ENCODE measurements at regions not wholly inside any gene's neighbourhood (a gene's known extent, or its start where the extent isn't known, plus 50 kb on each side); places are given as distances from the start of the nearest gene placed in this dataset.
"Not testable (repeated sequence)": the region's sequence is repeated elsewhere in the genome, so short reads cannot be mapped to it uniquely, and the experiment has no call there.

DNA sequence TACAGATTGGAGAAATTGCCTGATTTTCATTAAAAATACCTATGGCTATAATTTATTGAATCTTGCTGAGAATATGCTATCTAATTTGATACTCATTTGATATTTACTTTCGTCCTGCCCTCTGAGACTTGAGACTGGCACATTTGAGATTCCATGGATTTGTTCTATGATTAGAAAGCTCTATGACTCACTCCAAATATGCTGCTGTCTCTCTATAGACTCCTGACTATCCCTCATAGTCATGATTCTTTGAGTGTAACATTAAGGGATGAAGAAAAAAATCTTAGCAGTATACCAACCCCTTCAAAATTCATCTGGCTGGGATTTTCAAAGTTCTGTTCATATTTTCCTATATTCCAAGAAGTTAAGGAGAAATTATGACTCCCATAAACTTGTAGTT lies 191.9 kb downstream of the LRIG3 start:
- Mint-ChIP-seq H3K27me3 (no peaks in the 10 kb centered on the region), H3K4me1 (no peaks in the 10 kb centered on the region), H3K9me3 (peaks cover 13% of the 10 kb centered on the region), H3K36me3 (no peaks in the 10 kb centered on the region), H3K4me3 (no peak overlapping the region), H3K27ac (no peak overlapping the region)
- no peak for ATAC-seq (ENCODE audit: low read depth)
- no peak for DNase-seq (ENCODE audit: low spot score in 2 of 2)

DNA sequence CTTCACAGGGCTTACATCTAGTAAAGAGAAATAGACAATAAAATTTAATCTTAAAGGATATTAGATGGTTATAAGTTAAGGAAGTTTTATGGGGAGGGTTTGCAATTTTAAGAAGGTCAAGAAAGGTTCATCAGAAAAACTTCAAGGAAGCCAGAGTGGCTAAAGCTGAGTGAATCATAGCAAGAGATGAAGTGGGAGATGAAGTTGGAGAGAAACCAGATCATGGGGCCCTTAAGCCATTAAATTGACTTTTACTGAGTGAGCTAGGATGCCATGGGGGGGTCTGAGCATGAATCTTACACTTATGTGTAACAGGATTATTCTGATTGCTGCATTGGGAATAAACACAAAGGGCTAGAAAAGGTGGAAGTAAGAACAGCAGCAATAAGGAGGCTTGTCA lies 189.2 kb downstream of the LRIG3 start:
- Mint-ChIP-seq H3K27me3 (no peaks in the 10 kb centered on the region), H3K27ac (no peak overlapping the region), H3K9me3 (peaks cover 8% of the 10 kb centered on the region), H3K4me1 (no peaks in the 10 kb centered on the region), H3K36me3 (no peaks in the 10 kb centered on the region), H3K4me3 (no peak overlapping the region)
- ATAC-seq (ENCODE audit: low read depth) = no peak
- no peak for DNase-seq (ENCODE audit: low spot score in 2 of 2)

GRCh38 chr12:58732894-58733293 lies 187.4 kb downstream of the LRIG3 start:
- peaks cover 8% of the 10 kb centered on the region for H3K9me3 Mint-ChIP-seq
- H3K27ac Mint-ChIP-seq = no peak overlapping the region
- ATAC-seq (ENCODE audit: low read depth) (no peak), DNase-seq (ENCODE audit: low spot score in 2 of 2) (no peak)
- no peaks in the 10 kb centered on the region for H3K36me3 Mint-ChIP-seq
- H3K4me1 Mint-ChIP-seq = no peaks in the 10 kb centered on the region
- no peaks in the 10 kb centered on the region for H3K27me3 Mint-ChIP-seq
- no peak overlapping the region for H3K4me3 Mint-ChIP-seq

DNA sequence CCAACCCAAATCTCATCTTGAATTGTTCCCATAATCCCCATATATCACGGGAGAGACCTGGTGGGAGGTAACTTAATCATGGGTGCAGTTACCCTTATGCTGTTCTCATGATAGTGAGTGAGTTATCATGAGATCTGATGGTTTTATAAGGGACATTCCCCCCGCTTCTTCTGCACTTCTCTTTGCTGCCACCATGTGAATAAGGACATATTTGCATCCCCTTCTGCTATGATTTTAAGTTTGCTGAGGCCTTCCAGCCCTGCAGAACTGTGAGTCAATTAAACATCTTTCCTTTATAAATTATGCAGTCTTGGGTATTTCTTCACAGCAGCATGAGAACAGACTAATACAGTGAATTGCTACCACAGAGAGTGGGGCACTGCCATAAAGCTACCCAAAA lies 179.1 kb downstream of the LRIG3 start:
- H3K36me3 Mint-ChIP-seq = no peaks in the 10 kb centered on the region
- H3K27me3 Mint-ChIP-seq = no peaks in the 10 kb centered on the region
- no peak overlapping the region for H3K4me3 Mint-ChIP-seq
- DNase-seq (ENCODE audit: low spot score in 2 of 2) (no peak), ATAC-seq (ENCODE audit: low read depth) (no peak)
- H3K27ac Mint-ChIP-seq = no peak overlapping the region
- peaks cover 3% of the 10 kb centered on the region for H3K9me3 Mint-ChIP-seq
- H3K4me1 Mint-ChIP-seq = no peaks in the 10 kb centered on the region

GRCh38 chr12:58745348-58746125 lies 174.8 kb downstream of the LRIG3 start:
- H3K9me3 Mint-ChIP-seq = peaks cover 6% of the 10 kb centered on the region
- no peaks in the 10 kb centered on the region for H3K4me1 Mint-ChIP-seq
- H3K4me3 Mint-ChIP-seq = no peak overlapping the region
- ATAC-seq (ENCODE audit: low read depth) (no peak), DNase-seq (ENCODE audit: low spot score in 2 of 2) (no peak)
- no peaks in the 10 kb centered on the region for H3K27me3 Mint-ChIP-seq
- no peak overlapping the region for H3K27ac Mint-ChIP-seq
- H3K36me3 Mint-ChIP-seq = no peaks in the 10 kb centered on the region

GRCh38 chr12:58747533-58747932 lies 172.8 kb downstream of the LRIG3 start:
- Mint-ChIP-seq H3K9me3 (peaks cover 6% of the 10 kb centered on the region), H3K27ac (no peak overlapping the region), H3K4me3 (no peak overlapping the region), H3K4me1 (no peaks in the 10 kb centered on the region), H3K36me3 (no peaks in the 10 kb centered on the region), H3K27me3 (no peaks in the 10 kb centered on the region)
- ATAC-seq (ENCODE audit: low read depth) (no peak), DNase-seq (ENCODE audit: low spot score in 2 of 2) (no peak)

DNA sequence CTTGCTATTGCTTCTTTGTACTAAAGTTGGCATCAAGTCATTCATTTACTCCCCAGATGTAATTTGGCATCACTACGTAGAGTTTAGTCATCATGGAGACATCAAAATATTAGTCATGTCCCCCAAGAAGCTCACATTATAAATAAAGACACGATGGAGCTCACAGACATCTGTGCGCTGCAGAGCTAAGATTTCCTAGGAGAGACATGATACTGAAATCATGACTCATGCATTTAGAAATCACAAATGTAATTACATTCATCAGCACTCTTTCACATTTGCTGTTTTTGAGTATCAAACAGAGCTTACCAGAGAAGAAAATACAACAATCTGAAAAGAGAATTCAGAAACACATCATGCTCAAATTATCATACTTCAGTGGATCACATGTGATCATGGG lies 169.8 kb downstream of the LRIG3 start:
- H3K4me3 Mint-ChIP-seq = no peak overlapping the region
- H3K4me1 Mint-ChIP-seq = no peaks in the 10 kb centered on the region
- H3K36me3 Mint-ChIP-seq = no peaks in the 10 kb centered on the region
- peaks cover 7% of the 10 kb centered on the region for H3K9me3 Mint-ChIP-seq
- no peaks in the 10 kb centered on the region for H3K27me3 Mint-ChIP-seq
- H3K27ac Mint-ChIP-seq = no peak overlapping the region
- ATAC-seq (ENCODE audit: low read depth) (no peak), DNase-seq (ENCODE audit: low spot score in 2 of 2) (no peak)

- Mint-ChIP-seq H3K4me3 (no peak overlapping the region), H3K4me1 (no peaks in the 10 kb centered on the region), H3K27me3 (no peaks in the 10 kb centered on the region), H3K9me3 (peaks cover 13% of the 10 kb centered on the region), H3K27ac (no peak overlapping the region), H3K36me3 (no peaks in the 10 kb centered on the region)
- ATAC-seq (ENCODE audit: low read depth) (no peak), DNase-seq (ENCODE audit: low spot score in 2 of 2) (no peak)
Measured at GRCh38 chr12:58757422-58757821, 162.9 kb downstream of the LRIG3 start.

GRCh38 chr12:58759745-58760144 lies 160.6 kb downstream of the LRIG3 start:
- not testable (repeated sequence) for H3K4me1 Mint-ChIP-seq; H3K4me3 Mint-ChIP-seq; H3K36me3 Mint-ChIP-seq; H3K27ac Mint-ChIP-seq; DNase-seq (ENCODE audit: low spot score in 2 of 2); ATAC-seq (ENCODE audit: low read depth); H3K27me3 Mint-ChIP-seq
- H3K9me3 Mint-ChIP-seq = peaks cover 11% of the 10 kb centered on the region

GRCh38 chr12:58761308-58761707 lies 159.0 kb downstream of the LRIG3 start:
- H3K27ac Mint-ChIP-seq = no peak overlapping the region
- peaks cover 7% of the 10 kb centered on the region for H3K9me3 Mint-ChIP-seq
- DNase-seq (ENCODE audit: low spot score in 2 of 2) (no peak), ATAC-seq (ENCODE audit: low read depth) (no peak)
- no peaks in the 10 kb centered on the region for H3K36me3 Mint-ChIP-seq
- no peak overlapping the region for H3K4me3 Mint-ChIP-seq
- H3K4me1 Mint-ChIP-seq = no peaks in the 10 kb centered on the region
- no peaks in the 10 kb centered on the region for H3K27me3 Mint-ChIP-seq

GRCh38 chr12:58764100-58764953 lies 156.0 kb downstream of the LRIG3 start:
- H3K4me1 Mint-ChIP-seq = no peaks in the 10 kb centered on the region
- H3K27ac Mint-ChIP-seq = no peak overlapping the region
- H3K27me3 Mint-ChIP-seq = no peaks in the 10 kb centered on the region
- no peak for ATAC-seq (ENCODE audit: low read depth)
- H3K9me3 Mint-ChIP-seq = peaks cover 5% of the 10 kb centered on the region
- no peak for DNase-seq (ENCODE audit: low spot score in 2 of 2)
- H3K36me3 Mint-ChIP-seq = no peaks in the 10 kb centered on the region
- no peak overlapping the region for H3K4me3 Mint-ChIP-seq

GRCh38 chr12:58765076-58765475 lies 155.2 kb downstream of the LRIG3 start:
- H3K4me1 Mint-ChIP-seq = no peaks in the 10 kb centered on the region
- no peak overlapping the region for H3K4me3 Mint-ChIP-seq

GRCh38 chr12:58765653-58766512 lies 154.4 kb downstream of the LRIG3 start:
- H3K4me3 Mint-ChIP-seq = no peak overlapping the region
- H3K36me3 Mint-ChIP-seq = no peaks in the 10 kb centered on the region
- DNase-seq (ENCODE audit: low spot score in 2 of 2) (no peak), ATAC-seq (ENCODE audit: low read depth) (no peak)
- H3K27me3 Mint-ChIP-seq = no peaks in the 10 kb centered on the region
- peaks cover 5% of the 10 kb centered on the region for H3K9me3 Mint-ChIP-seq
- H3K27ac Mint-ChIP-seq = no peak overlapping the region
- H3K4me1 Mint-ChIP-seq = no peaks in the 10 kb centered on the region

More at GRCh38 chr12:58765076-58765475, 155.2 kb downstream of the LRIG3 start:
- H3K27ac Mint-ChIP-seq = no peak overlapping the region
- no peaks in the 10 kb centered on the region for H3K36me3 Mint-ChIP-seq
- no peak for DNase-seq (ENCODE audit: low spot score in 2 of 2)
- ATAC-seq (ENCODE audit: low read depth) = no peak
- H3K9me3 Mint-ChIP-seq = peaks cover 5% of the 10 kb centered on the region
- no peaks in the 10 kb centered on the region for H3K27me3 Mint-ChIP-seq

- Mint-ChIP-seq H3K9me3 (peaks cover 5% of the 10 kb centered on the region), H3K36me3 (no peaks in the 10 kb centered on the region)
Measured at GRCh38 chr12:58766513-58766870, 153.8 kb downstream of the LRIG3 start.

More at GRCh38 chr12:58766513-58766870, 153.8 kb downstream of the LRIG3 start:
- no peak overlapping the region for H3K27ac Mint-ChIP-seq
- H3K27me3 Mint-ChIP-seq = no peaks in the 10 kb centered on the region
- H3K4me3 Mint-ChIP-seq = no peak overlapping the region
- ATAC-seq (ENCODE audit: low read depth) (no peak), DNase-seq (ENCODE audit: low spot score in 2 of 2) (no peak)
- H3K4me1 Mint-ChIP-seq = no peaks in the 10 kb centered on the region
